ENCODE measurements at regions not wholly inside any gene's neighbourhood (a gene's known extent, or its start where the extent isn't known, plus 50 kb on each side); places are given as distances from the start of the nearest gene placed in this dataset.
A peak's percentile ranks its signal among the peaks of the same experiment; 100 is the strongest.

DNA sequence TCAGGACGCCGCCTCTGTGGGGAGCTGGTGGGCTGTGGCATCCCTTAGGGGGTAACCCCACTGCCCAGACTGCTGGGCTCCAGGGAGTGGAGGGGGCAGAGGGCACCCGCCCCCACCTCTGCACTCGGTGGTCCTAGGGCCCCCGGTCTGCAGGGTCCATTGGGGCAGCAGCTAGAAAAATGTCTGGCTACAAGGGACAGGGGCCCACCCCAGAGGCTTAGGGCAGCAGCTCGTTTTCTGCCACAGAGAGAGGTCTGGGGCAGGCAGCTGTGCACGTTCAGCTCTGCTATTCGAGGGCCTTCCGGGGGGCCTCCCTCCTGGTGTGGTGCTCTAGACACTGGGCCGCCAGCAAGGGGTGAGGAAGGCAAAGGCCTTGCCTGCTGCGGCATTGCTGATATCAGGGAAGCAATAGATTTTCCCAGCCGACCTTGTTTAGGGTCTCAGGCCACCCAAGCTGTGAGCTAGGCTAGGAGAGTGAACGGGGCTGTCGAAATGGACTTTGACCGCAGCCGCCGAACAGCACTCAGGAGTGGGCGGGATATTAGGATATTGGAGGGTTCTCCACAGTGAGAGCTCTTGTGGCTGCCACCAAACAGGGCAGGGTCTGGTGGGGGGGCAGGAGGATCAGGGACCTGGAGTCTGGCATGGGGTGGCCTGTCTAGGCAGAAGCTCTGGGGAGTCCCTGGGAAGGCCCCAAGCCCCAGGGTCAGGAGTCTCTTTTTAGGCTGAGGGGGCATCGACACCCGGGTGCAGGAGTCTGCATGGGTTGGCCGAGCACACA, 61.4 kb upstream of the KLF13 start:
- H3K14ac ChIP-seq (ENCODE audit: insufficient read length): no peak overlapping the region
- ChIA-PET POLR2A (ENCODE audit: partially characterized antibody) (interaction anchor here (1.0 kb wide), 1 partner anchor 26 kb away, joined by 3 read pairs; no protein-coding TSS in a partner anchor), CTCF (ENCODE audit: partially characterized antibody) (interaction anchor here (0.6 to 1.2 kb wide), 6 partner anchors 9 to 1999 kb away, joined by 3 to 4 read pairs (median 3); no protein-coding TSS in a partner anchor)
- no peak for FAIRE-seq
- H2BK20ac ChIP-seq (ENCODE audit: low read length): no peak overlapping the region
- no peak overlapping the region for H2BK120ac ChIP-seq (replicated peaks; ENCODE audit: low read depth, low read length)
- H4K91ac ChIP-seq (replicated peaks; ENCODE audit: insufficient read length, low read length): no peak overlapping the region
- no peaks in the 10 kb centered on the region for H3K23me2 ChIP-seq (ENCODE audit: low read depth, low read length)
- no peak overlapping the region for H3K4ac ChIP-seq (replicated peaks; ENCODE audit: insufficient read length, low read depth, low read length)
- no peak overlapping the region for H3K27ac ChIP-seq (ENCODE audit: low read depth, low read length)
- no peak overlapping the region for H2BK15ac ChIP-seq (ENCODE audit: low read length)
- no peak overlapping the region for H3K18ac ChIP-seq (ENCODE audit: extremely low read depth, low read length)
- DNase-seq (ENCODE audit: low read depth in 1 of 2, low spot score in 2 of 2): peak in 1 of 2 experiments; percentile 44
- no peak overlapping the region for H3K4me3 ChIP-seq (ENCODE audit: extremely low read depth in 1 of 4, insufficient read depth in 2 of 4, low read depth in 3 of 4, low read length in 4 of 4)
- H3K4me2 ChIP-seq (ENCODE audit: insufficient read depth in 1 of 2, low read depth in 2 of 2, low read length in 2 of 2): no peak overlapping the region
- no peak overlapping the region for H3K9ac ChIP-seq (replicated peaks in 1 of 4; ENCODE audit: extremely low read depth in 1 of 4, low read depth in 3 of 4, low read length in 3 of 4)
- no peak overlapping the region for H3K23ac ChIP-seq (ENCODE audit: insufficient read length)
- peak in 1 of 2 experiments; percentile 13; a peak in 1 of 4 replicates for TF ChIP-seq RAD21 (IDR thresholded peaks at IDR 0.05 in 1 of 2, conservative IDR thresholded peaks at IDR 0.05 in 1 of 2; ENCODE audit: low read depth in 2 of 2, low read length in 2 of 2)
- no peak for TF ChIP-seq EZH2 (IDR thresholded peaks at IDR 0.05; ENCODE audit: low read depth, low read length, severe bottlenecking)
- H2BK12ac ChIP-seq (ENCODE audit: low read depth, low read length): no peak overlapping the region
- H3K36me3 ChIP-seq (ENCODE audit: control insufficient read depth in 2 of 4, insufficient read depth in 4 of 4, low read length in 3 of 4): no peaks in the 10 kb centered on the region
- H4K20me1 ChIP-seq (replicated peaks in 1 of 2; ENCODE audit: control insufficient read depth in 1 of 2, insufficient read depth in 2 of 2, low read length in 2 of 2): no peaks in the 10 kb centered on the region
- no peaks in the 10 kb centered on the region for H3K9me3 ChIP-seq (ENCODE audit: insufficient read depth in 2 of 2, low read depth in 1 of 2, low read length in 1 of 2)
- no peak overlapping the region for H4K5ac ChIP-seq (ENCODE audit: insufficient read length, low read depth, low read length)
- peak overlapping the region; percentile 85 for H4K8ac ChIP-seq (ENCODE audit: extremely low read depth, insufficient read depth, low read length)
- WGBS, 2 experiments (ENCODE audit: extremely low coverage in 1 of 2, insufficient coverage in 1 of 2, insufficient read length in 1 of 2, insufficient replicate concordance in 2 of 2, low coverage in 1 of 2, low lambda C conversion rate in 2 of 2, missing lambda C conversion rate in 1 of 2): 91% methylated on average over 21 of the region's 21 CpGs; no CpG with 5 or more reads in 1 of the 2 experiments
- no peaks in the 10 kb centered on the region for H3K79me2 ChIP-seq (ENCODE audit: control insufficient read depth in 1 of 2, insufficient read depth in 2 of 2, low read length in 2 of 2)
- H3K4me1 ChIP-seq (replicated peaks in 1 of 4; ENCODE audit: control insufficient read depth in 3 of 4, insufficient read depth in 4 of 4, low read length in 3 of 4): peaks cover 0 to 3% (median 0%) of the 10 kb centered on the region in 4 experiments; a peak in 3 of 7 replicates
- no peak overlapping the region for H2BK5ac ChIP-seq (ENCODE audit: low read depth, low read length)
- H2AK5ac ChIP-seq (ENCODE audit: low read depth, low read length): no peak overlapping the region
- H3K79me1 ChIP-seq (ENCODE audit: low read depth, low read length): no peaks in the 10 kb centered on the region
- H2AFZ ChIP-seq (ENCODE audit: low read length): no peak overlapping the region
- H3K27me3 ChIP-seq (replicated peaks in 1 of 4; ENCODE audit: control insufficient read depth in 3 of 4, extremely low read depth in 1 of 4, insufficient read depth in 3 of 4, low read length in 3 of 4): no peaks in the 10 kb centered on the region
- H3K56ac ChIP-seq (replicated peaks; ENCODE audit: insufficient read length, low read depth, low read length): no peak overlapping the region
